ENCODE measurements at regions not wholly inside any gene's neighbourhood (a gene's known extent, or its start where the extent isn't known, plus 50 kb on each side); places are given as distances from the start of the nearest gene placed in this dataset.

DNA sequence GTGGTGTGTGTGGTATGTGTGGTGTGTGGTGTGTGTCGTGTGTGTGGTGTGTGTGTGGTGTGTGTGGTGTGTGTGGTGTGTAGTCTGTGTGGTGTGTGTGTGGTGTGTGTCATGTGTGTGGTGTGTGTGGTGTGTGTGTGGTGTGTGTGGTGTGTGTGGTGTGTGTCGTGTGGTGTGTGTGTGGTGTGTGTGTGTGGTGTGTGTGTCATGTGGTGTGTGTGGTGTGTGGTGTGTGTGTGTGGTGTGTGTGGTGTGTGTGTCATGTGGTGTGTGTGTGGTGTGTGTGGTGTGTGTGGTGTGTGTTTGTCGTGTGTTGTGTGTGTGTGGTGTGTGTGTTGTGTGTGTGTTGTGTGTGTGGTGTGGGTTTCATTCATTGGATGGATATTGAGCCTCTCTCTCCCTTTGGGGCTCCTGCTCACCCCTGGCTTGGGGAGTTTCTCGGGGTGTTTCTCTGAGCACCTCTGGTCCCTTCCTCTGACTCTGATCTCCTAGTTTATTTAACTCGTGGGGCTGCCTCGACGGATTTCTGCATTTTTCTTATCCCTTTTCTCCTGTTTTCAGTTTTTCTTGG lies 145.8 kb downstream of the DNAJB6 start:
- 0% methylated on average over 1 of the region's 7 CpGs for WGBS (ENCODE audit: insufficient coverage)
- no peak for DNase-seq
- Histone ChIP-seq H3K36me3 (ENCODE audit: control insufficient read depth, insufficient read depth, low read length) (no peaks in the 10 kb centered on the region), H3K9me3 (replicated peaks; ENCODE audit: control insufficient read depth, low read depth, low read length) (no peaks in the 10 kb centered on the region), H3K4me1 (ENCODE audit: control insufficient read depth, insufficient read depth, low read length) (no peaks in the 10 kb centered on the region), H3K27ac (ENCODE audit: low read length) (no peak overlapping the region), H3K4me3 (ENCODE audit: low read length) (no peak overlapping the region), H3K27me3 (ENCODE audit: control insufficient read depth, insufficient read depth, low read length) (peaks cover 9% of the 10 kb centered on the region)

DNA sequence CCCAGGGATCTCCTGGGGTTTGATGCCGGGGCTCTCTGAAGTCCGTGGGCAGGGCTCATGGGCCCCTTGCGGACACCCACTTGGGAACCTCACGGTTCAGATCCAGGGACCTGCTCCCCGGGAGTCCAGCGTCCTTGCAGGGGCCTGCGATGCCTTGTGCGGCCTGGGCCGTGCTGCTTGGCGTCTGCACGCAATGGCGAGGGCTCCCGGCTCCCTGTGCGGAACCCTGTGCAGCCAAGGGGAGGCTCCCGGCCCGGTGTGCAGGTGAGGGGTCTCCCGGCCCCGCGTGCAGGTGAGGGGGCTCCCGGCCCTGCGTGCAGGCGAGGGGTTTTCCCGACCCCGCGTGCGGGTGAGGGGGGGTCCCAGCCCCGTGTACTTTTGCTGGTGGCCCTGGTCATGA lies 146.7 kb downstream of the DNAJB6 start:
- no peaks in the 10 kb centered on the region for H3K36me3 ChIP-seq (ENCODE audit: control insufficient read depth, insufficient read depth, low read length)
- no peak for DNase-seq
- no peaks in the 10 kb centered on the region for H3K9me3 ChIP-seq (replicated peaks; ENCODE audit: control insufficient read depth, low read depth, low read length)
- H3K4me1 ChIP-seq (ENCODE audit: control insufficient read depth, insufficient read depth, low read length), result no peaks in the 10 kb centered on the region
- H3K4me3 ChIP-seq (ENCODE audit: low read length), result no peak overlapping the region
- peaks cover 6% of the 10 kb centered on the region for H3K27me3 ChIP-seq (ENCODE audit: control insufficient read depth, insufficient read depth, low read length)
- H3K27ac ChIP-seq (ENCODE audit: low read length), result no peak overlapping the region
- WGBS (ENCODE audit: insufficient coverage), result 68% methylated on average over 25 of the region's 27 CpGs

DNA sequence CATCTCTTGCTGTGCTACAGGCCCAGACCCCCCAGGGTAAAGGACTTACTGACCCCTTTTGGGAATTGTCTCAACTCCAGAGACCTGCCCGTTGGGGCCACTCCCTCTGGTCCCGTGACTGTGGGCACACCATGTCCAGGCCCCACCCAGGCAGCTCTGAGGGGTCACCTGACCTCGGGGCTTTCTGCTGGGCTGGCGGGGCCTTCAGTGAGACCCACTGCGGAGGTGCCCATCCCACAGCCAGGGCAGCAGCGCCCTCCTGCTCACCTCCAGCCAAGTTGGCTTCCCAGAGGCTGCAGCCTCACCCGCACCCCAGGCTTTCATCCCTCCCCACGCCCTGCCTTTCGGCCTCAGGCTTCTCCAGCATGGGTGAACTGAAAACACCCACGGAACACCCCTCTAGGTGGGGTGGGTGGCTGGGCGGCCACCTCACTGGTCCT lies 147.2 kb downstream of the DNAJB6 start:
- H3K36me3 ChIP-seq (ENCODE audit: control insufficient read depth, insufficient read depth, low read length), result no peaks in the 10 kb centered on the region
- H3K27ac ChIP-seq (ENCODE audit: low read length), result no peak overlapping the region
- no peak overlapping the region for H3K4me3 ChIP-seq (ENCODE audit: low read length)
- peaks cover 6% of the 10 kb centered on the region for H3K27me3 ChIP-seq (ENCODE audit: control insufficient read depth, insufficient read depth, low read length)
- no peaks in the 10 kb centered on the region for H3K9me3 ChIP-seq (replicated peaks; ENCODE audit: control insufficient read depth, low read depth, low read length)
- 84% methylated on average over 7 of the region's 11 CpGs for WGBS (ENCODE audit: insufficient coverage)
- no peaks in the 10 kb centered on the region for H3K4me1 ChIP-seq (ENCODE audit: control insufficient read depth, insufficient read depth, low read length)
- DNase-seq, result no peak

DNA sequence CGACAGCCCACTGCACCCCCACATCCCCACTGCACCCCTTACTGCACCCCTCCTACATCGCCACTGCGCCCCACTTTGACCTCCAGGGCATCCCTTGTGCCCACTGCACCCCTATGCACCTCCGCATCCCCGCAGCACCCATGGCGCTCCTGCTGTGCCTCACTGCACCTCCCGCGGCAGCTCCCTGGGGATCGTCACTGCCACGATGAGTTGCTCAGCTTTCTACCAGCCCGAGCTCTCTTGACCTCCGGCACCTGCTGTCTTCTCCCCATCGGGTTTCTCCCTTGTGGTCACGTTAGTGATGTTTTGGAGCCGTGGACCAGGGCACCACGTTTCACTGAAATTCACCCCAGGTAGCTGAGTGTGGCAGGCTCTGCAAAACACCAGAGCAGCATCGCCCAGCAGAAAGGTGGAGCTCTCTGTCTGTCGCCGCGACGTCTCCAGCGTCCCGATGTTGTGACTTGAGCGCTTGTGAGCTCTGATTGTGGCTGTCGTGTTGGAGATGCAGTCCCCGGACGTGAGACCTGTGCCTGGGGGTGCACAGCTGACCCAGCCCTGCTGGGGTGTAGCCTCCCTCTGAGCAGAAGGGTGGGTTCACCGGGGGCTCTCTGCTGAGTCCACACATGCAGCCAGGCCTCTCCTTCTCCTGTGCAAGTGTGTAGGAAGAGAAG lies 147.7 kb downstream of the DNAJB6 start:
- H3K36me3 ChIP-seq (ENCODE audit: control insufficient read depth, insufficient read depth, low read length), result no peaks in the 10 kb centered on the region
- no peak for DNase-seq
- H3K9me3 ChIP-seq (replicated peaks; ENCODE audit: control insufficient read depth, low read depth, low read length), result no peaks in the 10 kb centered on the region
- no peak overlapping the region for H3K27ac ChIP-seq (ENCODE audit: low read length)
- WGBS (ENCODE audit: insufficient coverage), result 80% methylated on average over 26 of the region's 28 CpGs
- H3K27me3 ChIP-seq (ENCODE audit: control insufficient read depth, insufficient read depth, low read length), result peaks cover 6% of the 10 kb centered on the region
- H3K4me3 ChIP-seq (ENCODE audit: low read length), result no peak overlapping the region
- no peaks in the 10 kb centered on the region for H3K4me1 ChIP-seq (ENCODE audit: control insufficient read depth, insufficient read depth, low read length)

DNA sequence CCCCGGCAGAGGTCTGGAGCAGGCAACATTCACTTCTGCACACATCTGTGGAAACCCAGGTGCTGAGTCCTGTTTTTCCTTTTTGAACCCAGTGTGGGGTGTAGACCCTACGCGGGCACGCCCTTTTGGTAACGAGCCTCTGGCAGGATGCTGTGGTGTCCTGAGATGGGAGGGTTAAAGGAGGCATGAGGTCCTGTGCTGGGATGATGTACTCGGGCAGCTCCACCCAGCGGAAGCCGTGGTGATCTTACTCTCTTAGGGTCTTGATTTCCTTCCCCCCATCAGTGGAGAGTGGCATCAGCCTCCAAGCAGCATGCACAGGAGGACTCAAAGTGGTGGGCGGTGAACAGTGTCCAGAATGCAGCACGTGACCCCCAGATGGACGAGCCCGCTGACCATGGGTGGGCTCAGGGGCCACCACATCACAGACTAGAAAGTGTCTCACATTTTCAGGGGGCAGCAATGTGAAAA lies 148.6 kb downstream of the DNAJB6 start:
- Histone ChIP-seq H3K36me3 (ENCODE audit: control insufficient read depth, insufficient read depth, low read length) (no peaks in the 10 kb centered on the region), H3K9me3 (replicated peaks; ENCODE audit: control insufficient read depth, low read depth, low read length) (no peaks in the 10 kb centered on the region), H3K4me1 (ENCODE audit: control insufficient read depth, insufficient read depth, low read length) (no peaks in the 10 kb centered on the region), H3K27ac (ENCODE audit: low read length) (no peak overlapping the region), H3K4me3 (ENCODE audit: low read length) (no peak overlapping the region), H3K27me3 (ENCODE audit: control insufficient read depth, insufficient read depth, low read length) (peaks cover 6% of the 10 kb centered on the region)
- no peak for DNase-seq
- 92% methylated on average over 2 of the region's 12 CpGs for WGBS (ENCODE audit: insufficient coverage)

DNA sequence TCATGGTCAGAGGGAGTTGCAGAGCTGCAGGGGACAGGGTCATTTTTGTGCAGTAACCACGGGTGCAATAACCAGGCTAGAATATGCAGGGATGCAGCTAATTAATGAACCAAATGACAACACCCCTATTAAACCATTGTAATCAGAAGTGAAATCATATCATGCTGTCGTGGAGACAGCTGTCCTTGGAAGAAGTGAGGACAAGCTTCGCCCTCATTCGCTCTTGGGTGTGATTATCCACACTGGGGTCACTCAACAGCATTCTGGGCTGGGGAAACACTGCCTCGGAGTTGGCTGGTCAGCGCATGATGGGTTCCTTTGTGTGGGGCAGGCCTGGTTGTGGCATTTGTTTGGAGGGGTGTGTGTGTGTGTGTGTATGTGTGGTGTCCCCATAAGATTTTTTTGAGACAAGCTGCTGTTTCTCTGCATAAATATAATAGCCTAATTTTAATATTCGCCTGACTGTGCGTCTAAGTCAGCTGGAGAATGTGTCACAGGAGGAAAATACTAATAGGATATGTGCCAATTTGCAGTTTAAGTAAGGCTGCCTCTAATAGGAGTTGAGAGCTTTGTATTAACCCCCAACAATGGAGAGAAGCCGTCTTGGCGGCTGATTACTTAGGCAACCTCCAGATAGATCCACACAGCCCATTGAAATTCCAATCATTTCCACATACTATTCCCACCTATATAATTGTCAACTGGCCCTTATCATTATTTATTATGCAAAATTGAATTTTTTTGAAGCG lies 149.4 kb downstream of the DNAJB6 start:
- H3K27me3 ChIP-seq (ENCODE audit: control insufficient read depth, insufficient read depth, low read length), result peaks cover 4% of the 10 kb centered on the region
- no peaks in the 10 kb centered on the region for H3K4me1 ChIP-seq (ENCODE audit: control insufficient read depth, insufficient read depth, low read length)
- 69% methylated on average over 2 of the region's 11 CpGs for WGBS (ENCODE audit: insufficient coverage)
- peaks cover under 1% of the 10 kb centered on the region for H3K9me3 ChIP-seq (replicated peaks; ENCODE audit: control insufficient read depth, low read depth, low read length)
- H3K4me3 ChIP-seq (ENCODE audit: low read length), result no peak overlapping the region
- H3K36me3 ChIP-seq (ENCODE audit: control insufficient read depth, insufficient read depth, low read length), result no peaks in the 10 kb centered on the region
- DNase-seq, result no peak
- no peak overlapping the region for H3K27ac ChIP-seq (ENCODE audit: low read length)

DNA sequence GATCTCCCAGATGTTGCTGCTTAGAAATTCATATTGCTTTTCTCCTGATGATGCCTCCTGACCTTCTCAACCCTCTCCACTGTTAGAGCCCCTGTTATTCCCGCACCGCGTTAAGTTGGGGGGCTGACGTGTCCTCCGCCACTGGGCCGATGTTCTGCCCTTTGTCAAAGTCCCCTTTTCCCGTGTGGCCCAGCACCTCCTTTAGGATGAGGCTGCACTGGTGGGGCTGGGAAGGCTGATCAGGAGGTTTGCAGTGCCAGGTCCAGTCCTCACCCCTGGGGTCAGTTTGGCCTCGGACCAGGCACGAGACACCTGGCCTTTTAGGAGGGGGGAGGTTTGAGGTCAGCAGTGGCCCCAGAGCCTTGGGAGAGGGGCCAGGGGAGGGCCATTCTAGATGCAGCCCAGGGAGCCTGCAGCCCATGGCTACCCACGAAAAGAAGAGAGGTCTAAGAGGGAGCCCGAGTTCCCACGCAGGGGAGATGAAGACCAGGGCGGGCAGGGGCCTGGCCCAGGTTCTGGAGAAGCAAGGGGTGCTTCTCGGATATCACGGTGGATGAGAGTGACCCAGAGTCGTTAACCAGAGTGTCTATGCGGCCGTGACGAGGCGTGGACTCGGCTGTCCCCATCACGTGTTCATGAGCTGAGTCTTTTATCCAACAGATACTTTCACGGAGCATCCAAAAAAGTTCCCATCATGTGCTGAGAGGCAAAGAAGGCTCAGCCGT lies 150.4 kb downstream of the DNAJB6 start:
- WGBS (ENCODE audit: insufficient coverage), result 71% methylated on average over 24 of the region's 24 CpGs
- Histone ChIP-seq H3K27ac (ENCODE audit: low read length) (no peak overlapping the region), H3K4me3 (ENCODE audit: low read length) (no peak overlapping the region)

DNA sequence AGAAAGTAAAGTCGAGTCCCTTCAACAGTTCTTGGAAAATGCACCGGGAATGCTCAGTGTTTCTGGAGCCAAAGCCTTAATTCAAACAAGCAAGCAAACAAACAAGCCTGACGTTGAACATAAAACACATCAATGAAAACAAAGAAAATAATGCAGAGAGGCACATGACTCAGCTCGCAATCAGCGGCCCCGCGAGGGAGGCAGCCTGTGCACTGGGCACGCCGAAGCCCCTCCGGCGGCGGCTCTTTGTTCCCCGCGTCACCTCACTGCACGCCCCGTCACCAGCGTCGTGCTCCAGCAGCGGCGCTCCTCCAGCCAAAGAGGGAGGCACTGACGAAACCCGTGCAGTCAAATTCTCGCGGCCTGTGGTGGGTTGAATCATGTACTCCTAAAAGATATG lies 151.5 kb downstream of the DNAJB6 start:
- WGBS (ENCODE audit: insufficient coverage), result 88% methylated on average over 14 of the region's 24 CpGs
- no peak overlapping the region for H3K4me3 ChIP-seq (ENCODE audit: low read length)
- no peaks in the 10 kb centered on the region for H3K4me1 ChIP-seq (ENCODE audit: control insufficient read depth, insufficient read depth, low read length)
- no peaks in the 10 kb centered on the region for H3K36me3 ChIP-seq (ENCODE audit: control insufficient read depth, insufficient read depth, low read length)
- no peak overlapping the region for H3K27ac ChIP-seq (ENCODE audit: low read length)
- peaks cover 6% of the 10 kb centered on the region for H3K27me3 ChIP-seq (ENCODE audit: control insufficient read depth, insufficient read depth, low read length)
- DNase-seq, result peak; percentile 9
- H3K9me3 ChIP-seq (replicated peaks; ENCODE audit: control insufficient read depth, low read depth, low read length), result peaks cover 4% of the 10 kb centered on the region

More for the DNA sequence above, 150.4 kb downstream of the DNAJB6 start:
- no peaks in the 10 kb centered on the region for H3K4me1 ChIP-seq (ENCODE audit: control insufficient read depth, insufficient read depth, low read length)
- H3K9me3 ChIP-seq (replicated peaks; ENCODE audit: control insufficient read depth, low read depth, low read length), result peaks cover 4% of the 10 kb centered on the region
- H3K36me3 ChIP-seq (ENCODE audit: control insufficient read depth, insufficient read depth, low read length), result no peaks in the 10 kb centered on the region
- H3K27me3 ChIP-seq (ENCODE audit: control insufficient read depth, insufficient read depth, low read length), result peaks cover 4% of the 10 kb centered on the region
- no peak for DNase-seq

DNA sequence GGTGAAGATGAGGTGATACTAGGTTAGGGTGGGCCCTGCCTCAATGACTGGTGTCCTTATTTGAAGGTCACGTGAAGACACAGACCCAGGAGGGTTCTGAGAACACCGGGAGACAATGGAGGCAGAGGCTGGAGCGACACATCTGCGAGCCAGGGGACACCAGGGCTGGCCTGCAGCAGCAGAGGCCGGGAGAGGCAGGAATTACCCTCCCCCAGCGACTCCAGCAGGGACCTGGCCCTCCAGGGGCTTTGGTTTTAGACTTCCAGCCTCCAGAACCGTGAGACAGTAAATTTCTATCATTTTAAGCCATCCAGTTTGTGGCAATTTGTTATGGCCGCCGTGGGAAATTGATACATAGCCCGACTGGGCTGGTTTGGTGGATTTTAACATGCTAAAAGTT lies 152.2 kb downstream of the DNAJB6 start:
- WGBS (ENCODE audit: insufficient coverage), result 69% methylated on average over 7 of the region's 10 CpGs
- no peak overlapping the region for H3K4me3 ChIP-seq (ENCODE audit: low read length)
- no peaks in the 10 kb centered on the region for H3K4me1 ChIP-seq (ENCODE audit: control insufficient read depth, insufficient read depth, low read length)
- no peak overlapping the region for H3K27ac ChIP-seq (ENCODE audit: low read length)
- peaks cover 4% of the 10 kb centered on the region for H3K9me3 ChIP-seq (replicated peaks; ENCODE audit: control insufficient read depth, low read depth, low read length)
- no peak for DNase-seq
- H3K36me3 ChIP-seq (ENCODE audit: control insufficient read depth, insufficient read depth, low read length), result no peaks in the 10 kb centered on the region
- H3K27me3 ChIP-seq (ENCODE audit: control insufficient read depth, insufficient read depth, low read length), result peaks cover 11% of the 10 kb centered on the region
